ENCODE measurements at regions not wholly inside any gene's neighbourhood (a gene's known extent, or its start where the extent isn't known, plus 50 kb on each side); places are given as distances from the start of the nearest gene placed in this dataset.

- DNase-seq: no peak
These were observed 172.0 kb upstream of the FRMD6 start for GRCh38 chr14:51479584-51480325.

- no peak for DNase-seq
These were observed 170.1 kb upstream of the FRMD6 start for GRCh38 chr14:51481643-51482042.

- no peak for DNase-seq
These were observed 169.6 kb upstream of the FRMD6 start for GRCh38 chr14:51482102-51482501.

- DNase-seq: no peak
These were observed 167.2 kb upstream of the FRMD6 start for GRCh38 chr14:51484485-51484884.

- DNase-seq: no peak
These were observed 166.0 kb upstream of the FRMD6 start for GRCh38 chr14:51485733-51486132.

GRCh38 chr14:51487848-51488247 lies 163.9 kb upstream of the FRMD6 start:
- no peak for DNase-seq

- DNase-seq: no peak
These were observed 163.0 kb upstream of the FRMD6 start for GRCh38 chr14:51488569-51489220.

GRCh38 chr14:51490205-51490604 lies 161.5 kb upstream of the FRMD6 start:
- no peak for DNase-seq

GRCh38 chr14:51491036-51491545 lies 160.6 kb upstream of the FRMD6 start:
- DNase-seq: no peak

GRCh38 chr14:51491776-51492175 lies 159.9 kb upstream of the FRMD6 start:
- DNase-seq: no peak

GRCh38 chr14:51495319-51495718 lies 156.4 kb upstream of the FRMD6 start:
- DNase-seq: no peak

- no peak for DNase-seq
These were observed 153.1 kb upstream of the FRMD6 start for GRCh38 chr14:51498411-51499227.

- no peak for DNase-seq
These were observed 150.9 kb upstream of the FRMD6 start for GRCh38 chr14:51500776-51501175.

- no peak for DNase-seq
These were observed 150.0 kb upstream of the FRMD6 start for GRCh38 chr14:51501746-51502145.

- DNase-seq: no peak
These were observed 147.0 kb upstream of the FRMD6 start for GRCh38 chr14:51504669-51505068.

GRCh38 chr14:51507511-51507905 lies 144.2 kb upstream of the FRMD6 start:
- no peak for DNase-seq

- no peak for DNase-seq
These were observed 143.7 kb upstream of the FRMD6 start for GRCh38 chr14:51507906-51508511.

GRCh38 chr14:51511265-51511664 lies 140.4 kb upstream of the FRMD6 start:
- no peak for DNase-seq

GRCh38 chr14:51512316-51512715 lies 139.4 kb upstream of the FRMD6 start:
- no peak for DNase-seq

GRCh38 chr14:51513281-51513680 lies 138.4 kb upstream of the FRMD6 start:
- DNase-seq: no peak

GRCh38 chr14:51513933-51514332 lies 137.8 kb upstream of the FRMD6 start:
- no peak for DNase-seq

- no peak for DNase-seq
These were observed 136.1 kb upstream of the FRMD6 start for GRCh38 chr14:51515611-51516010.

Data from NCI-H526 (cell line).